ENCODE measurements at regions not wholly inside any gene's neighbourhood (a gene's known extent, or its start where the extent isn't known, plus 50 kb on each side); places are given as distances from the start of the nearest gene placed in this dataset.

DNA sequence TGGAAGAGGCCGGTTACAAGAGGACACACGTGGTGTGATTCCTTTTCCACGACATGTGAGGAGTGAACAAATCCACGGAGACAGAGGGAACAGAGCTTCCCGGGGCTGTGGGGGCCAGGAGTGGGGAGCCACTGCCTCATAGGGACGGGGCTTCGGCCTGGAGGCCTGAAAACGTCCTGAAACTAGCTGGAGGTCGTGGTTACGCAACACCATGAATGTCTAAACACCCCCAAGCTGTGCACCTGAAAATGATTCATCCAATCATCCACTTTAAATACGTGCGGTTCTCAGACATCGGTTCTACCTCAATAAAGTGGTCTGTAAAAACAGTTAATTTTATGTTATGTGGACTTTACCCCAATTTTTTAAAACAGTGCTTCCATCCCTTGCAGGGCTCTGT is 65.3 kb upstream of the PPP1R26 start:
- DNase-seq (ENCODE audit: low read depth in 2 of 3, low spot score in 2 of 3): no peak

DNA sequence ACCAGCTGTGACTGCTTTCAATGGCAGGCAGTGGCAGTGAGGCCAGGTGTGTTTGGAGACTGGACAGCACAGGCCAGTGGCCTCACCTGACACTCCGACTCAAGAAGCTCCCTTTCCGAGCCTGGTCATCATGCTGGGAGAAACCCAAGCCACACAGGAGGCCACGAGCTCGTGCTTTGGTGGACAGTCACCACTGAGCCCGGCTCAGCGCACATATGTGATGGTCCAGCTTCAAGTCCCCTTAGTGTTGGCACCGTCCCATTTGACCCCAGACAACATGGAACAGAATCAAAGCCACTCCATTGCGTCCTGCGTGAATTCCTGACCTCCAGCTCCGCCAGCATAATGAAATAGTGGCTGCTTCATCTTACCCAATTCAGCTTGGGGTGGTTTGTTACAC is 64.0 kb upstream of the PPP1R26 start:
- no peak for DNase-seq (ENCODE audit: low read depth in 2 of 3, low spot score in 2 of 3)

DNA sequence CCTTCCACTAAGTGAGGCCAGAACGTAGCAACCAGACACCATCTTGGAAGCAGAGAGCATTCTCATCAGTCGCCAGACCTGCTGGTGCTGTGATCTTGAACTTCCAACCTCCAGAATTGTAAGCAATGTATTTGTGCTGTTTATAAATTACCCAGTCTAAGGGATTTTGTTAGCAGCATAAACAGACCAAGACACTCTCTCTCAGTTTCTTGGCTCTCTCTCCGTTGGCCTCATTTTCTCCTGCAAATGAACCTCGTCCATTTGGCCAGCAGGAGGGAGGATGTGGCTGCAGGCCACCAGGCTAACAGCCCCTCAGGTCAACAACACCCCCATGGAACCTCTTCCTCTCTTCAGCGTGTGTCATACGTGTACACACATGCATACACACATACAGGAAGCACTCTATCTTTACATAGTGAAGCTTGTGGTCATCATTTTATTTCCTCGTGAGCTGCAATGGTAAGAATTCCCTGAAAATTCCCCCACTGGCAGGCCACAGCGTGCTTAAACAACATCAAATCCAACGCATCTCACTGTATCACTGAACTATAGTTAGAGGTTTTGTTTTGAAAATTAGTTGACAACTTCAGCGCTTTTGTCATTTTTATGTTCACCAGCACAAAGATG is 62.8 kb upstream of the PPP1R26 start:
- DNase-seq (ENCODE audit: low read depth in 2 of 3, low spot score in 2 of 3): no peak

DNA sequence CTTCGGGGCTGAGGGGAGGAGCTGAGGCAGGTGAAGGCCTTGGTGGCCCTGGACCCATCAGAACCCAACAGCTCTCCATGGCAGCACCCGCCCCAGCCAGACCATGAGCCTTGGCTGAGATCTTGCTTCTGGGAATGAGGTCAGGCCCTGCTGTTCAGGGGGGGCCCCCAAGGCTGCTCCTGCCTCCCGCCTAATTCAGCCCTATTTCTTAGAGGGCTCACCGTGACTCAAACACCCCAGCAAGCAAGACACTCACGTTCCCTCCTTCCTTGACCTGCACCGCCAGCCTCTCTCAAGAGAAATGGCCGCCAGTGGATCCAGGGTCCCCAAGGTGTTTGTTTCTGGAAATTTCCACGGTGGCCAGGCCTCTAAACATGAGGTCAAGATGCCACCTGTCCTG is 61.4 kb upstream of the PPP1R26 start:
- no peak for DNase-seq (ENCODE audit: low read depth in 2 of 3, low spot score in 2 of 3)

DNA sequence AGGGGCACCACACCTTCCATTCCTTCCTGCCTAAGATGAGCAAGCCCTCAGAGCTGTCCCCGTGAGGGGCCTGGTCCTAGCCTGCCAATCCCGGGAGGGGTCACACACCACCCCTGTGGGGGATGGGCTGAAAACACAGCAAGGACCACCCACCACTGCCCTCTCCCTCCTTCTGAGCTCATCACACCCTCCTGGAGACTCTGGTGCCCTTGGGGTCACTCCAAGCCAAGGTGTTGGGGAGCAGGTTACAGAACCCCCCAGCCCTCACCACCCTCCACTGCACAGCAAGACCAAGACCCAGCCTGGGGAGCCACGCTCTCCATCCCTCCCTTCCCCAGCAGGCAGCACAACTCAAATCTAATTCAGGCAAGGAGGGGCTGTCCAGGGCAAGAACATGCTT is 60.5 kb upstream of the PPP1R26 start:
- DNase-seq (ENCODE audit: low read depth in 2 of 3, low spot score in 2 of 3): no peak

DNA sequence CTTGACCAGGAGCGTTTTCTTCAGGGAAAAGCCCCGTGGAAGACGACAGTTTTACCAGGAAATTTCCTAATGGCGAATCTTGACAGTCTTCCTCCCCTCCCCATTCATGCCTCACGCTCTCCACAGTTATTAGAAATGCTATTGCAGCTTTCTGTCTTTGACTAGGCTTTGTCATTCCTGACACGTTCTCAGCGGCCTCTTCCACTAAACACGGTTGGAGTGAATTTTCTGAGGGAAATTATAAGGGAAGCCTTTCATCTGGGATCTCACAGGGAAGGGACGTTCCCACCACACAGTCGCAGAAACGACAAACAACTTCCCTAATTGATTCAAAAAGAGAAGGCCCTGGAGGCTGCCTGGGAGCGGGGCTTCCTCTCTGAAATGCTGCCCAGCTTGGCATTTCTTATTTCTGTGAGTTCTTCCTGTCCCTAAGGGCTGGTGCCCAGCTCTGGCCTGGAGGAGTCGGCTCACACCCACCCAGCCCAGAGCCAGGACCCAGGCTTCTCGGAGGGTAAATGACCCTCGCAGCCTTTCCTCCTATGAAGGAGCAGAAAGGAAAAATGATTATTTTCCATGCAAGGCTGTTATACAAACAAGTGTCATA is 57.1 kb upstream of the PPP1R26 start:
- no peak for DNase-seq (ENCODE audit: low read depth in 2 of 3, low spot score in 2 of 3)

DNA sequence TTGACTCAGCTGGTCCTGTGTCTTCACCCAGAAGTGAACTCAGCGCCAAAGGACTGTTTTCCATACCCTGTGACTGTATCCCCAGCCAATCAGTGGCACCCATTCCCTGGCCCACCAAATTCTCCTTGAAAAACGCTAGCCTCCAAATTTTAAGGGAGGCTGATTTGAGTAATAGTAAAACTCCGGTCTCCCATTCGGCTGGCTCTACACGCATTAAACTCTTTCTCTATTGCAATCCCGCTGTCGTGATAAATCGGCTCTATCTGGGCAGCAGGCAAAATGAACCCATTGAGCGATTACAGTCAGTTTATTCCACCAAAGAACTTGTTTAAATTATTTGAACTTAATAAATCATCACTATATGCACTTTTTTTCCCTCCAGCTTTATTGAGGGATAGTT is 55.9 kb upstream of the PPP1R26 start:
- DNase-seq (ENCODE audit: low read depth in 2 of 3, low spot score in 2 of 3): no peak
